ENCODE measurements at regions not wholly inside any gene's neighbourhood (a gene's known extent, or its start where the extent isn't known, plus 50 kb on each side); places are given as distances from the start of the nearest gene placed in this dataset.

DNA sequence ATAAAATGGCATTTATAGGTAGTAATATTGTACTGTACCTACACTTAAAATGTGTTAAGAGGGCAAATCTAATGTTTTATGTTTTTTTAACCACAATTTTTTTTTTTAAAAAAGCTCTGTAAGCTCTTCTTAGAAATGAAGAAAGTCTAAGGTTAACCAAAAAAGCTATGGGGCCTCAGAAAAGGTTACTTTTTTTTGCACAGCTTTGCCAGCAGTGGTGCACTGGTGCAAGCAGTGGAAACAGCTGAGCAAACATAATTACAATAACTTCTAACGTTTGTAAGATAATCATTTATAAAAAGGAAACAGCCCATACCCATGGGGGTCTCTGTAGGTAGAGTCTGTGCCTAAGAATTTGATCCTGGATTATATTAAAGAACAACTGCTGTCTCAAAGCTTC, 85.1 kb upstream of the NID2 start:
- TF ChIP-seq EZH2phosphoT487 (IDR thresholded peaks at IDR 0.05; ENCODE audit: borderline replicate concordance), result no peak
- TF ChIP-seq, protein P1, sequence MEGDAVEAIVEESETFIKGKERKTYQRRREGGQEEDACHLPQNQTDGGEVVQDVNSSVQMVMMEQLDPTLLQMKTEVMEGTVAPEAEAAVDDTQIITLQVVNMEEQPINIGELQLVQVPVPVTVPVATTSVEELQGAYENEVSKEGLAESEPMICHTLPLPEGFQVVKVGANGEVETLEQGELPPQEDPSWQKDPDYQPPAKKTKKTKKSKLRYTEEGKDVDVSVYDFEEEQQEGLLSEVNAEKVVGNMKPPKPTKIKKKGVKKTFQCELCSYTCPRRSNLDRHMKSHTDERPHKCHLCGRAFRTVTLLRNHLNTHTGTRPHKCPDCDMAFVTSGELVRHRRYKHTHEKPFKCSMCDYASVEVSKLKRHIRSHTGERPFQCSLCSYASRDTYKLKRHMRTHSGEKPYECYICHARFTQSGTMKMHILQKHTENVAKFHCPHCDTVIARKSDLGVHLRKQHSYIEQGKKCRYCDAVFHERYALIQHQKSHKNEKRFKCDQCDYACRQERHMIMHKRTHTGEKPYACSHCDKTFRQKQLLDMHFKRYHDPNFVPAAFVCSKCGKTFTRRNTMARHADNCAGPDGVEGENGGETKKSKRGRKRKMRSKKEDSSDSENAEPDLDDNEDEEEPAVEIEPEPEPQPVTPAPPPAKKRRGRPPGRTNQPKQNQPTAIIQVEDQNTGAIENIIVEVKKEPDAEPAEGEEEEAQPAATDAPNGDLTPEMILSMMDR (conservative IDR thresholded peaks at IDR 0.05; ENCODE audit: low read length), result no peak; the same call in 1 of the 2 replicates
